ENCODE measurements at regions not wholly inside any gene's neighbourhood (a gene's known extent, or its start where the extent isn't known, plus 50 kb on each side); places are given as distances from the start of the nearest gene placed in this dataset.

DNA sequence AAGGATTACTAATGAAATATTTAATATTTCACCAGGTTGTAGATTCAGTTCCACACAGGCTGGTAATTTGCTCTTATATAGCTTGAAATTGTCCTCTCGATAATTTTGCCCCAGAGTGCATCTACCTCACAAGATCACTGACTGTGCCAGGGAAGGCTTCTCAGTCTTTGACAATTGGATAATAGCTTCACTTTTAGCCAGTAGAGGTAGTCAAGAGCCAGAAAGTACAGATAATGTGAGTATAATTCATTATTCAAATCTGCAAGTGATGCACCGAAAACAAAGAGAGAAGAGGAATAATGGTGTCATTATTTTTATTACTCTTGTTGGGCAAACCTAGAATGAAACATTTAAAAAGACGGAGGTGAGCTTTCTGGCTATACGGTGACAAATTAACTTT lies 292.8 kb downstream of the EN1 start:
- no peak for DNase-seq

DNA sequence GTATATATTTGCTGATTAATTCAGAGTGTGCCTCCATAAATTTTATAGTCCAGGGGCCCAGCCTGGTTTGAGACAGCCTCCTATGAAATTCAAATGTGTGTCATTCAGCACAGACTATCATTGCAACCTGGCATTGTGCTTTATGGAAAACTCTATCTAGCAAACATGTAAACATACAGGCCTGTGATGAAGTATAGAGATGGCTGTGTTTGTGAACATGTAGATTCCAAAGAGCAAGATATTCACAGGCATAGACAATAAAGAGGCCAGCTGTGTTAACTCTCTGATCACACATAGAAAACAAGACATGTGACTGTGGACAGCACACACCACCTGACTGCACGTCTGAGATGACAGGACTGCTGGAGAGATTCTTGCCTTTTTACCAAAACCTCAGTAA lies 297.9 kb downstream of the EN1 start:
- no peak for DNase-seq

DNA sequence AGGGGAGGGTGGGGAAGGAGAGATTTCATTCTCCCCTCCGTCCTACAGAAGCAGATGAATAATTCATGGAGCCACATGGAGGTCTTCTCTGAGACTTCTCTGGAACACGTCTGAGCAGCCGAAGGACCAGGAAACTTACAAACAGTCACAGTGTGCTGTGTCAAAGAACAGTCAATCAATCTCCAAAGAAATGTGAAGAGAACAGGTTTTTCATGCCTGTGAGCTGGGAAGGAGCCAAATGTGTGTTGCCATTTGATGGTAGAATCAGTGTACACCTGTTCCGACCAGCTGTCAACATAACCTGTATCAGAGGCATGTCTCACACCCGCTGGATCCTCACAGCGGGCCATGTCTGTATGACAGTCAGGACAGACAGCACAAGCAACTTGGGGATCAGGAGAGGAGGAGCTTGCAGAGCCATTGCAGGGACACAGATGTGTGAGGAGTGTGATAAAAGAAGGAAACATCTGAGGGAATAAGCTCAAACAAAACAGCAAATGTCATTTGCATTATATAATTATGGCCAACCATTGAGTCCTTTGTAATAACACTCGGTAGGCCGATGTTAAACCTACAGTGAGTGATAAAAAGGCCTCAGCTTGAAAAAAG lies 298.5 kb downstream of the EN1 start:
- no peak for DNase-seq

DNA sequence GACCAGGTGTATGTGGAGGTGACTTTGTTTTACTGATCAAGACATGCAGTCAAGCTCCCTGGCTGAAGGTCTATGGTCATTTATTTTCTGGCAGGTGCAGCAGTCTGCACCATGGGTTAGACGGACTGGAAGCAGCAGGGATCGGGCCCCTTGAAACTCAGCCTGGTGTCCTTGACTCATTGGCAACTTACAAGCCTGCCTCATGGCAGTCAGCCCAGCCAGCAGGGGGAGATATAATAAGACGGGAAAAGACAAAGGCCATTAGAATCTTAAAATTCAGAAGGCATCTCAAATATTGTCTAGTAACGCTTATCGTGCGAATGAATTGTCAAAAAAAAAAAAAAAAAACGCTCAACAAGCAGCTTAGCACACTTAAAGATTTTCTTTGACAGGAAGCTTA lies 308.2 kb downstream of the EN1 start:
- no peak for DNase-seq

DNA sequence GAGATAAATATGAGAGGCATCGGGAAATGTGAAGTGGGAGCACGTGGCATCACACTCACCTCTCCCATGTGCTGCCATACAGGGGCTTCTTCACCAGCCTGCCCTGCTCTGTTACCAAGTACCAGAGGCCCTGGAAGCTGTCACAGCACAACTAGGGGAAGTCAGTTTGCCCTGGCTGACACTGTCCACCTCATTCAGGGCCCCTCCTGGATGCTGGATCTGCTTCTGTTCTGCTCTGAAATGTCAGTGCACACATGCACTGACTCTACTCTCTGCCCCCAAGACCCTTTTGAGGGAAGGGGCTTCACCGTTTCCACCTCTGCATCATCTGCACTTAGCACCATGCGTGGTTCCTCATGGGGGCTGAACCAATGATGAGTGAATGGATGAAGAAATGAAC lies 311.1 kb downstream of the EN1 start:
- DNase-seq: no peak

DNA sequence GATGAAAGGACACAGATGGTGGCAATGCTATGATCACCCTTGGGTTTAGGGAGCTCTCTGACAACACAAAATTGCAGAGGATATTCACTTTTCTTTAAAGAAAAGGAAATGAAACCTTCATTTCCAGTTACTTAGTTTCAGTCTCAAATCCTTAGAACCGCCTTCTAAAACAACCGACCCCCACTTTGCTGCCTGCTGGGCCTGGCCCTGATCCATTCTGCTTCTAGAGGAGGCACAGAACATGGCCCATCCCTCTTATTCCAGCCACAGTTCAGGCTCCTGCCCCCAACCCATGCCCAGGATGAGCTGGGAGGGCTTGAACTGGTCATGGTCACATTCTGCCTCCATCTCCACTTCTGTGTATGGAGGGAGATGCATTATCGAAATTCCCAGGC lies 311.6 kb downstream of the EN1 start:
- no peak for DNase-seq

DNA sequence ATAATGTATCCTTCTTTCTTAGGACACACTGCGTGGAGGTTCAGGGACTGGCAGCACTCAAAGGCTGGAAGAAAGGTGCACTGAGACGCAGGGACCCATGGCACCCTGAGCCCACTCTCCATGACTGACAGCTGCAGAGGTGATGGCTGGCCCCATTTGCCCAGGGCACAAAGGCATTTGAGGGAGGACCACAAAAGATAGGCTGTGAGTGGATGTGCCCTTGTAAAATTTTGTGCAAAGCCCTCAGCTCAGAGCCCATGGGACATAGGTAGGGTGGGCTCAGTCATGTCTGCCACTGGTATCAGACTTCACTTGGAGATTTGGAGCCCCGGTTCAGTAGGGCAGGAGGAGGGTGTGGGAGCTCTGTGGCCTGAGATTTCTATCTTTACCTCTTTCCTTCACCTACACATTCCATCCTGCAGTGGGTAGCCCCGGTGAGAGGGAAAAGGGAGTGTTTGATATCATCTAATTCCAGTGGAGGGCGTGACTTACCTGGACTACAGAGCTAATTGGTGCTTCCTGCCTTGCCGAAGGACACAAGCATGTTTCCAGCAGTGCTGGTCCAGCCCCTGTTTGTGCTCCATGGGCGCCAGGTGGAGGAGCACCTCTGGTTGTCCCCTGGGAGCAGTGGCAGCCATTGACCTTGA lies 312.2 kb downstream of the EN1 start:
- DNase-seq: no peak

DNA sequence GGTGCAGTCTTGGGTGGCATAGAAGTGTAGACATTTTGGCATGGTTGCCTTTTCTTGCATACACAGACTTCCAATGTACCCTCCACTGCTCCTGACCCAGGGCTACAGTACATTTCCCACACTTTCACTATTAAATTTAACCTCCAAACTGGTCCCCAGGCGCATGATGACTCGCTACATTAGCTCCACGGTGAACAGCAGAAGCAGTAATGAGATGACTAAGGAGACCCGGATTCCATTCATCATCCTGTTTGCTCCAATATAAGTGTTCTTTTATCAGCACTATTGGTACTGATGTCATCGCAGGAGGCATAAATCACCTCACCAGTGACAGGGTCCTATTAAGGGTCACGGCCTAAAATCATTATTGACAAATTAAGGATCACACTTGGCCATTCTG lies 316.5 kb downstream of the EN1 start:
- no peak for DNase-seq

DNA sequence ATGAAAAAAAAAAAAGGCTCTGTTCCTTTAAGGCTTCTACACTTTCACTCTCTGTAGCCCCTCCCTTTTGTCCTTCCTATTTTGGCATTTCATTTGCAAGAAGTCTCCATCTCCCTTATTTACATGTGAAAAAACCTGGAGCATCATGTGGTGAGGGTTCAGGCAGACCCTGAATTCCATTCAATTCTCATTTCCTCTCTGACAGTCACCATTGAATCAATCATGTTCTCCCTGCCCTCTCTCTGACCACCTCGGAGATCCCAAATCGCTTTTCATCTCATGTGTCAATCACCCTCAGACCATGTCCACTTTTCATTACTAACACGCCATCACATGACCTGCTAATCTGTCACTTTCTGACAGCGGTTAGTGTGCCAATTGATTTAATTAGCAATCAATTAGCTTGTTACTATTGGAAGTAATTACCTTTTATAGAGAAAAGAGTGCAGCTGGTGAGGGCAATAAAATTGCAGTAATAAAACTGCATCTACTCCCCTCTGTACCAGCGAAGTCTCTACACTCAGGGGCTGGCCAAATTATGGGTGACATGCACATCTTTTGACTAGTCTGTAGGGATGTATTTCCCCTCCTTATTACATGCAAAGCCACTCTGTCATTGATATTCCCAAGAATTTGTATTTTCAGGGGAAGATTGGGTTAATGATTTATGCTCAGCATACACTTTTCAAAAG lies 317.4 kb downstream of the EN1 start:
- no peak for DNase-seq

DNA sequence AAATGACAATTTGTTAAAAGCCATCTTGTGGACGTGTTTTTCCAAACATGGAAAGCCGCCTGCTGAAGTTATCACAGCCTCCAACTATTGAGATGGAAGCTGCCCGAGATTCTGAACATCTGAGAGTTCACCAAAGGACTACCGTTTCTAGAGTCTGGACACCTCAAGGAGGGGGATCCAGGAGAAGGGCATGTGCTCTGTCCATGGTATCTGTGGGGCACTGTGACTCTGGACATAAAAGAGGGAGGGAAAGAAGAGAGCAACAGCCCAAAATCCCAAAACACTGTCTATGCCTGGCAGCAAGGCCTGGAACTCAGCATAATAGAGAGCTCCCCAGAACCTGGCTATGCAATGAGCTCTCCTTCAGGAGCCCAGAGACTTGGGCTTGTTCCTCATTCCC lies 319.9 kb downstream of the EN1 start:
- DNase-seq: no peak

DNA sequence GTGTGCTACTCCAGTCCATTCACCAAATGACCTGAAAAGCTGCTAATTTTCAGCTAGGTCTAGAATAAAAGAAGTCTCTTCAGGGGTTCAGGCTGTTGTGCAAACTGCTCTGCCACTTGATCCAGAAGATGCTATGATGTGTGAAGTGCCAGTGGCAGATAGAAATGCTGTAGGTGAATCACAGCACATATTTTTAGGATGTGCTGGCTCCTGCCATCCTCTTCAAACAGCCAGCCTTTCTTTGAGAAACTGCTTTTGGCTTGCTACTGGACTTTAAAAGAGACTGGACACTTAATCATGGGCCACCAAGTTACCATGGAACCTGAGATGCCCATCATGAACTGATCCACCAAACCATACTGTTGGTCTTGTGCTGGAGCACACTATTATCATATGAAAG lies 322.1 kb downstream of the EN1 start:
- no peak for DNase-seq

DNA sequence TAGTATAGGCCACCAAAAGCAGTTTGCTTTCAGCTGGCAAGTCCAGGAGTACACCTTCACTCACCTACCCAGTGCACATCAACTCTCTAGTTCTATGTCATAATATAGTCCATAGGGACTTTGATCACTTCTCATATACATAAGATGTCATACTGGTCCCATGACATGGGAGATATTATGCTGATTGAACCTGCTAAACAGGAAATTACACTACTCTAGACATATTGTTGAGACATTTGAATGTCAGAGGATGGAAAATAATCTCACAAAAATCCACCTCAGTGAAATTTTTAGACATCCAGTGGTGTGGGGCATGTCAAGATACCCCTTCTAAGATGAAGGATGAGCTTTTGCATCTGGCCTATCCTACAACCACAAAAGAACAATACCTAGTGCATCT lies 322.5 kb downstream of the EN1 start:
- DNase-seq: no peak

DNA sequence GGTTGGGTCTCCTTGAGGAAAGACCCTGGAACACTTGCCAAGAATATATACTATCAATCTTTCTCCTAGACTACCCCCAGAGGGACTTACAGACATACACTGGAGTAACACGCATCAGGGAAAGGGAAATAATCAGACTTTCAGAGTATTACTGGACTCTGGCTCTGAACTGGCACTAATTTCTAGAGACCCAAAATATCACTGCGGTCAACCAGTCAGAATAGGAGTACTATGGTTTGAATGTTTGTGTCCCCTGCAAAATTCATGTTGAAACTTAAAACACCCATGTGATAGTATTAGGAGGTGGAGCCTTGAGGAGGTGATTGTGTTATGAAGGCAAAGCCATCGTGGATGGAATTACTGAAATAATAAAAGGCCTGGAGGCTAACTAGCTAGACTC lies 323.7 kb downstream of the EN1 start:
- DNase-seq: no peak

DNA sequence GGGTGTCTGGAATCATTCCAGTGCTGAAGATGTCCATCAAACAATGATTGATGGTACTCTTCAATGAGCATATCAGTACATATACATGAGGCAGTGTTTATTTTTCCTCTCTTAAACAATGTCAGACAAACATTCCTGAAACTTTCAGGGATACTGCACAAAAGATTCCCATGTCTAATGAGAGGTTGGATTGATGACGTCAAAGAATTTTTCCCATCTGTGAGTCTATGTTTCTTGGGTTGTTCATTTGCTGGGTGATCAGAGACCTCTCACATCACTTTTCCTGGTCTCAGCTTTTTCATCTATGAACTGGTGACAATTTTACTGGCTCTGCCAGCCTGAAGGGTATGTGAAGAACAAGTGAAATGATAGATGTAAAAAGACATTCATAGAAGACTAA lies 325.5 kb downstream of the EN1 start:
- no peak for DNase-seq

DNA sequence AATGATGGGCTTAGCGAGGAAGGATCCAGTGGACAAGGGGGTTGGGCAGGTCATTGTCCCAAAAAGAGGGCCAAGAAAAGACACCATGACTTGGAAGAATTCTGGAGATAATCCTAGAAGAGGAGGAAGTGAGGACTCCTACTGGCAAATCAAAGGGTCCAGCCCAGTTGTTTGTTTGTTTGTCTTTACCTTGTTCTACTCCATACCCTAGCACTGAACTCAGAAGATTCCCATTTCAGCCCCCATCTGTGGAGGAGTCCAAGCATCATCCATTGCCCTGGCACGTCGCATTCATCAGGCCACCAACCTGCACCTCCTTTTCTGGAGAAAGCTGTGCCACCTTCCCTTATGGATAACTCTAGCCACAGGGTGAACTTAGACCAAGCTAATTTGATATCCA lies 326.2 kb downstream of the EN1 start:
- DNase-seq: no peak

DNA sequence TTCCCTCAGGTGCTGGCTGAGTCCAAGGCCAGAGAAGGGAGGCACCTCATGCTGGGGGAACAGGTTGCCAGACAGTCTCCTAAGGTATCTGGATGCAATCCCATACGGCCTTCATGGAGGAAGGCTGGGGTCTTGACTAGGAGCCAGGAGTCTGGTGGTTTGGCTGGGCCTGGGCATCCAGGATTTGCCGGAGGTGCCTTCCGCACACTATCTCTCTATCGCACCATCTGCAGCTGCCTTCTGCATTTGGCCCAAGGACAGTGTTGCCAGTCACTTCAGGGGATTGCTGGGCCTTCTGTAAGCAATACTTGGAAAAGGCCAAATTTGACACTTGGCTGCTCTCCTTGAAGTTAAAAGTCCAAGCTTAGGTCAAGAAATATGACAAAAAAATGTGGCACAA lies 327.2 kb downstream of the EN1 start:
- no peak for DNase-seq

DNA sequence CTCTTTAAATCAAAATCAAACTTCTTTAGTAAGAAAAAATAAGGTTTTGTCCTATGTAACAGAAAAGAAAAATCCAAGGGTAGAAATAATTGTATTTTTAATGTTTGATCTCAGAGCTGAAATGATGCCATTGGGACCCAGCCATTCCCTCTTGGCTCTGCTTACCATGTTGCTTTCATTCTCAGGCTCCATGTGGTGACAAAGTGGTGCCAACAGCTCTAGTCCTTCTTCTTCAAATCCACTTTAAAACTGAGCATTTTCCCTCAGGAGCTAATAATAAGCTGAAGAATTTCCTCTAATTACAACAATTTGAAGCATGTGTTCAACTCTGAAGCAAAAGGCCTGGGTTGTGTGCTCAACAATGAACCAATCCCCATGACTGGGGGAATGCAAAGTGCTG lies 327.9 kb downstream of the EN1 start:
- no peak for DNase-seq

DNA sequence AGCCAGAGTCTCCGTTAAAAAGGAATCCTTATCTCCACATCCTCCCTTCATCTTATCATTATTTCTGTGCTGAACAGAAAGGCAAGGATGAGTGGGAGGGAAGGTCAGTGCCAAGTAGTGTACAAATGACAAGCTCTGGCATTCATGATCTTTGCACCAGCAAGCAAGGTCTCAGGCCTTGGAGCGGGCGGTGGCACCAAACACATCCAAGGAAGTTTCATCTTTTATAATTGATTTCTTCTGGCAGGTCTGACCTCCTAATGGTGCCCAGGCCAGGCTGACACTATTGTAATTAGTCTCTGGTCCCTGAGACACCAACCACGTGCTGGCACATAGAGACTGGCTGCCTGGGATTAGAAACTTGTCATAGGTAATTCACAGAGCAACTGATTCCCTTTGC lies 336.6 kb downstream of the EN1 start:
- no peak for DNase-seq

DNA sequence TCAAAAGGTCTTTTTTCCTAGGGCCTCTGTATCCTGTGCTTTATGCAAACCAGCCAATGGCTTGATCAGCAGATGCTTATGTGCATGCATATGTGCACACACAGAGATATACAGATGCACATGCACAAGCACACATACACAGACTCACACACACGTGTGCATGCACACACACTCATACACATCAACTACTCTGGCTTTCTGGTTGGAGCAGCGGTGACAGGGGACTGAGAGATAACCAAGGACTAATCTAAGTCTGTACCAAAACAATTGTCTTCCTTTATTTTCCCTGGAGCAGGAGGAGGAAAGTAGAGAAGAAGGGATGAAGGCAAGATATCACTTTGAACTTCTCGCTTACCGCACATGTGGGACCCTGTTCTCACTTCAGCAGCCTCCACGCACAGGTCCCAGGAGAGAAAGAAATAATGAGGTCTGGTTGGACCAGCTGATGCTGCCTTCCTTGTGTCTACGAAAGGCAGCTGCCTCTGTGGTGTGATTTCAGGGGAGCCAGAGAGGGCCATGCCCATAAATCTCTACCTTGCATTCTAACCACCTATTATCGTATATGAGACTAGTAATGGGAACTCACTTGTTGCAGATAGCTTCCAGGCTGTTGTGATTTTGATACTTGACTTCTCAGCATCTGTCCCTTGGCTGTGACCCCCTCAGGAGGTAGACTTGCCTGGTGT lies 338.0 kb downstream of the EN1 start:
- DNase-seq: no peak

DNA sequence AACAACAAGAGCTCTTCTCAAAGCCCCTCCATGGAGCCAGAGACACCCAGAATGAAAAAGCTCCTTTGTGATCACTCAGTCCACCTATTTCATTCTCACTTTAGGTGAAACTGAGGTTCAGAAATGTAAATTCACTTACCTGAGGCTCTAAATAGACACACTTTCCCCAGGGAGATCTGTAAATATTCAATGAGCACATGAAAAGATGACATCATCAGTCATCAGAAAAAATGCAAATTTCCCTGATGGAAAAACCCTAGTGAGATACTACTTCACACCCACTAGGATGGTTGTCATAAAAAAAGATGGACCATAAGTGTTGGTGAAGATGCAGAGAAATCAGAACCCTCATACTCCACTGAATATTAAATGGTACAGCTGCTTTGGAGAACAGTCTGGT lies 339.2 kb downstream of the EN1 start:
- no peak for DNase-seq

DNA sequence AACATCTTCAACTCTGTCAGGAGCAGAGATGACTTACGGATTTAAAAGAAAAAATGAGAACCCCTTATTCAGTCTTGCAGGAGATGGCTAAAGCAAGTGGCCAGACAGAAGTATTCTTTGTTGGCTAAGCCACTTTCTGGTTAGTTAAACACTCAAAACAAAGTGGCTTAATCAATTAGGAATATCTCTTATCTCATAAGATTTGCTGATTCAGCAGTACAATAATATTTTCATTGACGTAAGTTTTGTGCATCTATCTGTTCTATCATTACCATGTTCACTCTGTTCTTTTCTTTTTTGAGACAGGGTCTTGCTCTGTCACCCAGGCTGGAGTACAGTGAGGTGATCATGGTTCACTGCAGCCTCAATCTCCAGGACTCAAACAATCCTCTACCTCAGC lies 342.0 kb downstream of the EN1 start:
- DNase-seq: no peak

DNA sequence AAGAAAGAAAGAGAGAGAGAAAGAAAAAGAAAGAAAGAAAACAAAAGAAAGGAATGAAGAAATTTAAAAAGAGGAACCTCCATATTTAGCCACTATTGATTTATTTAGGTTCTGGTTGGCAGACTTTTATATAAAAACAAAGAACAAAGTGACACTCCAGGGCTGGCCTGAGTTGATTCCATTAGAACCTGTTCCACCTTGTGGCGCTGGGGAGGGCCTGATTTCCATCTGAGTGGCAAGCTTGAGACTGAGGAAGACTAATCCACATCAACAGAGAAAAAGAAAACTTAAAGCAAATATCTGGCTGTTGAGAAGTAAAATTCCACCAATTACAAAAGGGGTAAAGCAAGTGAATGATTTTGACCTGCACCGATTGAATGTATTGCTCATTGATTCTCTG lies 345.3 kb downstream of the EN1 start:
- DNase-seq: no peak

DNA sequence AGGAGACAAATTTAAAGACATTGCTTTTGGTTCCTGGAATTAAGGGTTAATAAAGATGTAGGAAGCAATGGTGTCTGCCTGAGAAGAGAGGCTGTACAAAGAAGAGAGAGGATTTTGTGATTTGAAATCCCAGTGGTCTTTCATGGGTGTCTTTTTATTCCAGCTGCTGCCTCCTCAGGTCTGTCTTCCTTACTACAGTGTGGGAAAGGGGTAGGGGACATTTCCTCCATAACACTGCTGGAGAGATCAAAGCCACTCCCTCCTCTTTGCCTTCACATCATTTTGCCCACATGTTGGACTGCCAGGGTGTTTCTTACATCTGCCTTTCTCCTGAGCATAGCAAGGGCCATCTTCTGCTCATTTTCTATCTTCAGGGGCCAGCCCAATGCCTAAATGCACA lies 348.5 kb downstream of the EN1 start:
- DNase-seq: no peak

DNA sequence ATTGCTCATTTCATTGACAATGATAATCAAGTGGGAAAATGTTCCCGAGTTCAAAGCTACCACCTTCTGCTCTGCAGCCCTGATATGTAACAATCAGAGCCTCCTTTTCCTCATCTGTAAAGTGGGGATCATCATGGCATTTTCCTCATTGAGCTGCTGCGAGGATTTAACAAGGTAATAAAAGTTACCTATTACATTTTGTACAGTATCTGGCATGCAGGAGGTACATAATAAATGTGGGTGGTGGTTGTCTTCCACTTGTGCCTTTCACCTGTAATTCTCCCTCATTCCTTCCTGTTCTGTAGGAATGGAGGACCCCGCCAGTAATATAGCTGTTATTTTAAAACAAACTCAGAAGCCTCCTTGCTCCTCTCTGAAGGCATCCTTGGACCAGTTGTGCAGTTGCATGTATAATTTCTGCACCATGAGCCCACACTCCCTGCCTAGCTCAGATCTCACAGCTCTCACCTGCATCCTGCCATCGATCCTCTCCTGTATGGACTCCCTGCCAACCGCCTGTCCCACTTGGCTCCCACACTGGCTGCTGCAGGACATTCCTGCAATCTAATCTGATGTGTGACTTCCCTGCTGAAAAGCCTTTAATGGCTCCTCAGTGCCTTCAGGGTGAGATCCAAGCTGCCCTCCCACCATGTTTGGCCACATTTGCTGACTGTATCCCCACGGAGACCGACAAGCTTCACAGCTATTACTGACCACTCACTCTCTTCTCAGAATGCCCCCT lies 350.4 kb downstream of the EN1 start:
- no peak for DNase-seq
